DND-41 (cell line): ENCODE measurements at regions not wholly inside any gene's neighbourhood (a gene's known extent, or its start where the extent isn't known, plus 50 kb on each side); places are given as distances from the start of the nearest gene placed in this dataset.

Experiments
- CTCF ChIP-seq: IDR thresholded peaks from 2 replicates; pipeline ENCODE4 v1.5.1; 2012; ENCODE audit warnings: borderline replicate concordance, low read length, moderate library complexity, mild to moderate bottlenecking; ENCODE audit not compliant: poor library complexity, severe bottlenecking; ENCODE audit errors: extremely low read depth
- EZH2 ChIP-seq: IDR thresholded peaks from 3 replicates; pipeline ENCODE4 v1.6.1; 2012; ENCODE audit warnings: borderline replicate concordance, low read depth, mild to moderate bottlenecking, moderate library complexity, low read length, inconsistent platforms; ENCODE audit not compliant: severe bottlenecking

- TF ChIP-seq CTCF (no peak), EZH2 (no peak)
These were observed 864.9 kb upstream of the WWC1 start for GRCh38 chr5:167426501-167426900.
